ENCODE measurements at regions not wholly inside any gene's neighbourhood (a gene's known extent, or its start where the extent isn't known, plus 50 kb on each side); places are given as distances from the start of the nearest gene placed in this dataset.

GRCh38 chr2:58449286-58450010 is 208.3 kb upstream of the FANCL start:
- Mint-ChIP-seq H3K4me1 (no peaks in the 10 kb centered on the region), H3K4me3 (no peak overlapping the region), H3K36me3 (ENCODE audit: low read depth) (no peaks in the 10 kb centered on the region), H3K9me3 (ENCODE audit: low read depth) (no peaks in the 10 kb centered on the region), H3K27ac (no peak overlapping the region), H3K27me3 (peaks cover 3% of the 10 kb centered on the region)
- CTCF ChIA-PET = interaction anchor here (0.6 kb wide), 1 partner anchor 544 kb away, joined by 3 read pairs; no protein-coding TSS in a partner anchor
- no peak for DNase-seq
- ATAC-seq = no peak
- intact Hi-C loops (cut with DNase I, micrococcal nuclease) = loop anchor here (2.0 to 10.0 kb wide), 4 partner anchors 325 to 695 kb away; no protein-coding TSS in a partner anchor
- POLR2A ChIA-PET = no interaction called here

- CTCF ChIA-PET = interaction anchor here (0.6 to 1.8 kb wide), 2 partner anchors 543 to 728 kb away, joined by 3 to 5 read pairs; no protein-coding TSS in a partner anchor
- H3K27me3 Mint-ChIP-seq = peaks cover 3% of the 10 kb centered on the region
- H3K27ac Mint-ChIP-seq = no peak overlapping the region
- no peak for ATAC-seq
- no peaks in the 10 kb centered on the region for H3K36me3 Mint-ChIP-seq (ENCODE audit: low read depth)
- intact Hi-C loops (cut with DNase I, micrococcal nuclease) = loop anchor here (1.0 to 10.0 kb wide), 5 partner anchors 324 to 694 kb away; no protein-coding TSS in a partner anchor
- no peak overlapping the region for H3K4me3 Mint-ChIP-seq
- no peak for DNase-seq
- H3K4me1 Mint-ChIP-seq = no peaks in the 10 kb centered on the region
- POLR2A ChIA-PET = no interaction called here
- no peaks in the 10 kb centered on the region for H3K9me3 Mint-ChIP-seq (ENCODE audit: low read depth)
Observed at GRCh38 chr2:58448845-58449244, 207.7 kb upstream of the FANCL start.

GRCh38 chr2:58448065-58448507 is 207.0 kb upstream of the FANCL start:
- no peak overlapping the region for H3K4me3 Mint-ChIP-seq
- DNase-seq (peak; percentile 51), ATAC-seq (no peak)
- ChIA-PET POLR2A (no interaction called here), CTCF (interaction anchor here (0.6 to 1.8 kb wide), 4 partner anchors 539 to 728 kb away, joined by 3 to 5 read pairs (median 4); no protein-coding TSS in a partner anchor)
- H3K27ac Mint-ChIP-seq = no peak overlapping the region
- H3K4me1 Mint-ChIP-seq = no peaks in the 10 kb centered on the region
- peaks cover 6% of the 10 kb centered on the region for H3K27me3 Mint-ChIP-seq
- H3K36me3 Mint-ChIP-seq (ENCODE audit: low read depth) = no peaks in the 10 kb centered on the region
- H3K9me3 Mint-ChIP-seq (ENCODE audit: low read depth) = no peaks in the 10 kb centered on the region
- intact Hi-C loops (cut with DNase I, micrococcal nuclease) = loop anchor here (1.0 to 10.0 kb wide), 5 partner anchors 323 to 693 kb away; no protein-coding TSS in a partner anchor

- CTCF ChIA-PET = interaction anchor here (0.6 to 1.8 kb wide), 4 partner anchors 539 to 727 kb away, joined by 3 to 5 read pairs (median 4); no protein-coding TSS in a partner anchor
- intact Hi-C loops (cut with DNase I, micrococcal nuclease) = loop anchor here (10.0 kb wide), 2 partner anchors 323 to 693 kb away; no protein-coding TSS in a partner anchor
- no peak for DNase-seq
- no peak overlapping the region for H3K27ac Mint-ChIP-seq
- no peaks in the 10 kb centered on the region for H3K36me3 Mint-ChIP-seq (ENCODE audit: low read depth)
- ATAC-seq = no peak
- no peak overlapping the region for H3K4me3 Mint-ChIP-seq
- H3K27me3 Mint-ChIP-seq = peaks cover 7% of the 10 kb centered on the region
- no peaks in the 10 kb centered on the region for H3K9me3 Mint-ChIP-seq (ENCODE audit: low read depth)
- H3K4me1 Mint-ChIP-seq = no peaks in the 10 kb centered on the region
- POLR2A ChIA-PET = no interaction called here
Observed at GRCh38 chr2:58447586-58447985, 206.5 kb upstream of the FANCL start.

- POLR2A ChIA-PET = no interaction called here
- Mint-ChIP-seq H3K27me3 (peaks cover 7% of the 10 kb centered on the region), H3K4me1 (no peaks in the 10 kb centered on the region), H3K27ac (no peak overlapping the region), H3K36me3 (ENCODE audit: low read depth) (no peaks in the 10 kb centered on the region), H3K9me3 (ENCODE audit: low read depth) (no peaks in the 10 kb centered on the region), H3K4me3 (no peak overlapping the region)
- DNase-seq = no peak
- no peak for ATAC-seq
- CTCF ChIA-PET = interaction anchor here (0.6 kb wide), 1 partner anchor 543 kb away, joined by 3 read pairs; no protein-coding TSS in a partner anchor
- intact Hi-C loops (cut with DNase I, micrococcal nuclease) = loop anchor here (10.0 kb wide), 2 partner anchors 317 to 687 kb away; no protein-coding TSS in a partner anchor
Observed at GRCh38 chr2:58441643-58442042, 200.5 kb upstream of the FANCL start.

- H3K4me3 Mint-ChIP-seq = no peak overlapping the region
- no peaks in the 10 kb centered on the region for H3K4me1 Mint-ChIP-seq
- DNase-seq = no peak
- no peak overlapping the region for H3K27ac Mint-ChIP-seq
- ChIA-PET CTCF (no interaction called here), POLR2A (no interaction called here)
- peaks cover 2% of the 10 kb centered on the region for H3K27me3 Mint-ChIP-seq
- H3K36me3 Mint-ChIP-seq (ENCODE audit: low read depth) = no peaks in the 10 kb centered on the region
- intact Hi-C loops (cut with DNase I, micrococcal nuclease) = no loop called here
- no peak for ATAC-seq
- no peaks in the 10 kb centered on the region for H3K9me3 Mint-ChIP-seq (ENCODE audit: low read depth)
Observed at GRCh38 chr2:58436872-58437271, 195.7 kb upstream of the FANCL start.

GRCh38 chr2:58435246-58435645 is 194.1 kb upstream of the FANCL start:
- intact Hi-C loops (cut with DNase I, micrococcal nuclease) = no loop called here
- Mint-ChIP-seq H3K4me3 (no peak overlapping the region), H3K4me1 (no peaks in the 10 kb centered on the region), H3K27me3 (peaks cover 6% of the 10 kb centered on the region), H3K9me3 (ENCODE audit: low read depth) (no peaks in the 10 kb centered on the region), H3K36me3 (ENCODE audit: low read depth) (no peaks in the 10 kb centered on the region), H3K27ac (no peak overlapping the region)
- ATAC-seq (no peak), DNase-seq (no peak)
- ChIA-PET CTCF (no interaction called here), POLR2A (no interaction called here)

GRCh38 chr2:58434692-58435091 is 193.6 kb upstream of the FANCL start:
- no peaks in the 10 kb centered on the region for H3K4me1 Mint-ChIP-seq
- ChIA-PET POLR2A (no interaction called here), CTCF (no interaction called here)
- no peak overlapping the region for H3K4me3 Mint-ChIP-seq
- DNase-seq (no peak), ATAC-seq (no peak)
- H3K36me3 Mint-ChIP-seq (ENCODE audit: low read depth) = no peaks in the 10 kb centered on the region
- intact Hi-C loops (cut with DNase I, micrococcal nuclease) = no loop called here
- H3K9me3 Mint-ChIP-seq (ENCODE audit: low read depth) = no peaks in the 10 kb centered on the region
- no peak overlapping the region for H3K27ac Mint-ChIP-seq
- H3K27me3 Mint-ChIP-seq = peaks cover 8% of the 10 kb centered on the region

GRCh38 chr2:58432491-58433170 is 191.5 kb upstream of the FANCL start:
- intact Hi-C loops (cut with DNase I, micrococcal nuclease) = no loop called here
- no peak overlapping the region for H3K4me3 Mint-ChIP-seq
- ATAC-seq (no peak), DNase-seq (no peak)
- peaks cover 4% of the 10 kb centered on the region for H3K4me1 Mint-ChIP-seq
- no peaks in the 10 kb centered on the region for H3K9me3 Mint-ChIP-seq (ENCODE audit: low read depth)
- peaks cover 19% of the 10 kb centered on the region for H3K27me3 Mint-ChIP-seq
- POLR2A ChIA-PET = no interaction called here
- CTCF ChIA-PET = no interaction called here
- H3K27ac Mint-ChIP-seq = no peak overlapping the region
- H3K36me3 Mint-ChIP-seq (ENCODE audit: low read depth) = no peaks in the 10 kb centered on the region

- Mint-ChIP-seq H3K4me1 (peaks cover 4% of the 10 kb centered on the region), H3K27ac (no peak overlapping the region), H3K4me3 (peak overlapping the region; percentile 11), H3K36me3 (ENCODE audit: low read depth) (no peaks in the 10 kb centered on the region), H3K9me3 (ENCODE audit: low read depth) (no peaks in the 10 kb centered on the region), H3K27me3 (peaks cover 38% of the 10 kb centered on the region)
- intact Hi-C loops (cut with DNase I, micrococcal nuclease) = no loop called here
- DNase-seq = no peak
- ChIA-PET POLR2A (no interaction called here), CTCF (interaction anchor here (0.8 kb wide), 1 partner anchor 90 kb away, joined by 3 read pairs; no protein-coding TSS in a partner anchor)
- no peak for ATAC-seq
Observed at GRCh38 chr2:58429014-58429875, 188.1 kb upstream of the FANCL start.
